Fibroblast of lung (primary cell): ENCODE measurements at regions not wholly inside any gene's neighbourhood (a gene's known extent, or its start where the extent isn't known, plus 50 kb on each side); places are given as distances from the start of the nearest gene placed in this dataset.

Source experiments
- DNase-seq, 2 donors: peaks; one replicate each; pipeline versions ENCODE4 v3.0.0 to v3.0.0-alpha.2; 2010; ENCODE audit warnings: low read depth in 2 of 2
- H2AFZ ChIP-seq: 2 replicates; pipeline ENCODE4 v1.5.1; 2012; ENCODE audit warnings: low read length, control low read depth, inconsistent platforms
- H3K27ac ChIP-seq: 2 replicates; pipeline ENCODE4 v1.5.1; 2011; ENCODE audit warnings: low read length, control low read depth; ENCODE audit not compliant: insufficient read depth
- H3K27me3 ChIP-seq: 2 replicates; pipeline ENCODE4 v1.5.1; 2011; ENCODE audit warnings: mild to moderate bottlenecking, low read length; ENCODE audit not compliant: control insufficient read depth, insufficient read depth
- H3K36me3 ChIP-seq: 2 replicates; pipeline ENCODE4 v1.5.1; 2011; ENCODE audit warnings: low read length; ENCODE audit not compliant: control insufficient read depth, insufficient read depth
- H3K4me1 ChIP-seq: 2 replicates; pipeline ENCODE4 v1.5.1; 2011; ENCODE audit warnings: low read length; ENCODE audit not compliant: control insufficient read depth, insufficient read depth; ENCODE audit errors: extremely low read depth
- H3K4me2 ChIP-seq: 2 replicates; pipeline ENCODE4 v1.5.1; 2011; ENCODE audit warnings: low read length, control low read depth; ENCODE audit not compliant: insufficient read depth; ENCODE audit errors: extremely low read depth
- H3K4me3 ChIP-seq, 4 experiments: fragments of 200-600 bp in 1 of 4; sonication (generic) in 1 of 4; replicated peaks in 1 of 4; 2 replicates each; pipeline ENCODE4 v1.5.1; 2011 to 2016; ENCODE audit warnings: low read length in 4 of 4, low read depth in 3 of 4, mild to moderate bottlenecking in 3 of 4, control low read depth in 2 of 4, inconsistent platforms in 1 of 4, mixed read lengths in 1 of 4; ENCODE audit not compliant: insufficient read depth in 1 of 4; ENCODE audit errors: control extremely low read depth in 1 of 4
- H3K79me2 ChIP-seq: 2 replicates; pipeline ENCODE4 v1.5.1; 2012; ENCODE audit warnings: mild to moderate bottlenecking, low read length, inconsistent platforms; ENCODE audit not compliant: control insufficient read depth, insufficient read depth
- H3K9ac ChIP-seq: 2 replicates; pipeline ENCODE4 v1.5.1; 2011; ENCODE audit warnings: mild to moderate bottlenecking, low read length, control low read depth; ENCODE audit not compliant: insufficient read depth
- H3K9me3 ChIP-seq: 2 replicates; pipeline ENCODE4 v1.5.1; 2012; ENCODE audit warnings: low read depth, low read length; ENCODE audit not compliant: control insufficient read depth, insufficient read depth
- H4K20me1 ChIP-seq: 2 replicates; pipeline ENCODE4 v1.5.1; 2011; ENCODE audit warnings: low read length; ENCODE audit not compliant: control insufficient read depth, insufficient read depth; ENCODE audit errors: extremely low read depth
- EZH2 ChIP-seq: IDR thresholded peaks from 2 replicates; pipeline ENCODE4 v1.5.1; 2012; ENCODE audit warnings: low read length, control low read depth, mild to moderate bottlenecking; ENCODE audit errors: missing control alignments
- TF ChIP-seq, protein P1 (sequence below), 2 donors: IDR thresholded peaks in 1 of 2; conservative IDR thresholded peaks in 1 of 2; 1 replicate in 1 of 2; 2 replicates in 1 of 2; pipeline ENCODE4 v1.5.1; 2011 to 2012; ENCODE audit warnings: low read length in 2 of 2, control low read depth in 1 of 2, inconsistent platforms in 1 of 2, low read depth in 1 of 2, mild to moderate bottlenecking in 1 of 2

DNA sequence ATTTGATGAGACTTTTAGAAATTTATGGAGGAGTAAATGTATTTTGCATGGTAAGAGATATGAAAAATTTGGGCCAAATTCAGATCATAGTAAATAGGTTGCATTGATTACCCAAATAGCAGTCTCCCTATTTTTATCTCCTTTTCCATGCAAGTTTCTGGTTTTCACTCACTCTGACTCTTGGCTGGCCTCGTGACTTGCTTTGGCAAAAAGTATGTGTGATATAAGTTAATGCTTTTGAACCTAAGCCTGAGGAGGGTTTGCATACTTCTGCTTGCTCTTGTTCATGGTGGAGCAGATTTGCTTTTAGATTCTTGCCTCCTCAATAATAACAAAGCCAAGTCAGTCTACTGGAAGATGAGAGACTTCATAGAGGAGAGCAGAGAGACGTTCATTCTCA lies 1045.9 kb upstream of the CDH8 start:
- H3K9me3 ChIP-seq, result no peaks in the 10 kb centered on the region
- DNase-seq, result no peak
- TF ChIP-seq, protein P1, sequence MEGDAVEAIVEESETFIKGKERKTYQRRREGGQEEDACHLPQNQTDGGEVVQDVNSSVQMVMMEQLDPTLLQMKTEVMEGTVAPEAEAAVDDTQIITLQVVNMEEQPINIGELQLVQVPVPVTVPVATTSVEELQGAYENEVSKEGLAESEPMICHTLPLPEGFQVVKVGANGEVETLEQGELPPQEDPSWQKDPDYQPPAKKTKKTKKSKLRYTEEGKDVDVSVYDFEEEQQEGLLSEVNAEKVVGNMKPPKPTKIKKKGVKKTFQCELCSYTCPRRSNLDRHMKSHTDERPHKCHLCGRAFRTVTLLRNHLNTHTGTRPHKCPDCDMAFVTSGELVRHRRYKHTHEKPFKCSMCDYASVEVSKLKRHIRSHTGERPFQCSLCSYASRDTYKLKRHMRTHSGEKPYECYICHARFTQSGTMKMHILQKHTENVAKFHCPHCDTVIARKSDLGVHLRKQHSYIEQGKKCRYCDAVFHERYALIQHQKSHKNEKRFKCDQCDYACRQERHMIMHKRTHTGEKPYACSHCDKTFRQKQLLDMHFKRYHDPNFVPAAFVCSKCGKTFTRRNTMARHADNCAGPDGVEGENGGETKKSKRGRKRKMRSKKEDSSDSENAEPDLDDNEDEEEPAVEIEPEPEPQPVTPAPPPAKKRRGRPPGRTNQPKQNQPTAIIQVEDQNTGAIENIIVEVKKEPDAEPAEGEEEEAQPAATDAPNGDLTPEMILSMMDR (conservative IDR thresholded peaks at IDR 0.05 in 1 of 2, IDR thresholded peaks at IDR 0.05 in 1 of 2; ENCODE audit: low read depth in 1 of 2, low read length in 2 of 2), result no peak
- no peak for TF ChIP-seq EZH2

DNA sequence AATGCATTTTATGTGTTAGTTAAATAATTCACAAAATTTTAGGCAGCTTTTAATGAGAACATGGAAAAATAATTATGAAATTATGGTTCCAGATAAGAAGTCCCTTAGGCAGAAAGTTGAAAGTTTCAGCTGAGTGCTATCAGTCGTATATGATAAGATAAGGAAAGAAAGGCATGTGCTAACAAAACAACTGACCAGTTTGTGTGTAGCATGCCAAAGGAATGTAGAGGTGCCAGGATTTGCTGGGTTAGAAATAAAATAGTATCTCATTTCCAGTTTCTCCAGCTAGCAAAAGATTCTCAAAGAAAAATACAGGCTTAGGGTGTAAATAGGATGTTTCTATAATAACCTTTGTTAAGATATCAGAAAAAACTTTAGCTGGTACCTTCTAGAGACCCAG lies 1044.5 kb upstream of the CDH8 start:
- no peaks in the 10 kb centered on the region for H4K20me1 ChIP-seq
- H3K9ac ChIP-seq, result no peak overlapping the region
- no peak for TF ChIP-seq EZH2
- TF ChIP-seq, protein P1 (conservative IDR thresholded peaks at IDR 0.05 in 1 of 2, IDR thresholded peaks at IDR 0.05 in 1 of 2; ENCODE audit: low read depth in 1 of 2, low read length in 2 of 2), result no peak
- no peak overlapping the region for H3K4me3 ChIP-seq
- no peaks in the 10 kb centered on the region for H3K79me2 ChIP-seq
- DNase-seq, result no peak
- no peak overlapping the region for H2AFZ ChIP-seq
- H3K9me3 ChIP-seq, result no peaks in the 10 kb centered on the region
- H3K27ac ChIP-seq, result no peak overlapping the region
- H3K36me3 ChIP-seq, result no peaks in the 10 kb centered on the region
- H3K27me3 ChIP-seq, result no peaks in the 10 kb centered on the region
- no peak overlapping the region for H3K4me2 ChIP-seq
- H3K4me1 ChIP-seq, result no peaks in the 10 kb centered on the region

More for the DNA sequence above, 1045.9 kb upstream of the CDH8 start:
- no peak overlapping the region for H3K27ac ChIP-seq
- H3K27me3 ChIP-seq, result no peaks in the 10 kb centered on the region
- no peak overlapping the region for H3K4me2 ChIP-seq
- no peaks in the 10 kb centered on the region for H3K4me1 ChIP-seq
- H3K4me3 ChIP-seq, result no peak overlapping the region
- no peaks in the 10 kb centered on the region for H4K20me1 ChIP-seq
- no peak overlapping the region for H3K9ac ChIP-seq
- H3K36me3 ChIP-seq, result no peaks in the 10 kb centered on the region
- no peak overlapping the region for H2AFZ ChIP-seq
- no peaks in the 10 kb centered on the region for H3K79me2 ChIP-seq

DNA sequence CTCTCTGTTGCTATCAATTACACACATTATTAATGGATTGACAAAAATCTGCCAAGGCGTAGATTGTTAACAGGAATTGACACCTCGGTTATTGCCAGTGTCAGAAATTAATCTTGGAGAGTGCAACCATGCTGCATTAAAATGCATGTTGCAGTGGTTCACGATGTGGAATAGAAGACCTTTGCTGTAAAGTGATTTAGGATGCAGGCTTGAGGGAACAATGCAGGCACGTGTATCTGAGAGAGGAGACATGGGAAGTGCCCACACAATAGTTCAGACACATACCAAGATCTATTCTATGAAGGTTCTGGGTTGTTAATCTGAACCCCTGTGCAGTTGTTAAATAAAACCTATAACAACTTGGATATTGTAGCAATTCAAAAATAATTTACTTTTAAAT lies 1032.8 kb upstream of the CDH8 start:
- H3K79me2 ChIP-seq, result no peaks in the 10 kb centered on the region
- TF ChIP-seq, protein P1 (conservative IDR thresholded peaks at IDR 0.05 in 1 of 2, IDR thresholded peaks at IDR 0.05 in 1 of 2; ENCODE audit: low read depth in 1 of 2, low read length in 2 of 2), result no peak
- TF ChIP-seq EZH2, result no peak
- H3K4me1 ChIP-seq, result no peaks in the 10 kb centered on the region
- no peak for DNase-seq
- H3K4me3 ChIP-seq, result no peak overlapping the region
- H4K20me1 ChIP-seq, result no peaks in the 10 kb centered on the region
- H3K4me2 ChIP-seq, result no peak overlapping the region
- H3K27me3 ChIP-seq, result no peaks in the 10 kb centered on the region
- H3K9me3 ChIP-seq, result no peaks in the 10 kb centered on the region
- H2AFZ ChIP-seq, result no peak overlapping the region
- no peak overlapping the region for H3K27ac ChIP-seq
- H3K9ac ChIP-seq, result no peak overlapping the region
- H3K36me3 ChIP-seq, result no peaks in the 10 kb centered on the region
